ENCODE measurements at regions not wholly inside any gene's neighbourhood (a gene's known extent, or its start where the extent isn't known, plus 50 kb on each side); places are given as distances from the start of the nearest gene placed in this dataset.
"Not testable (repeated sequence)": the region's sequence is repeated elsewhere in the genome, so short reads cannot be mapped to it uniquely, and the experiment has no call there.

DNA sequence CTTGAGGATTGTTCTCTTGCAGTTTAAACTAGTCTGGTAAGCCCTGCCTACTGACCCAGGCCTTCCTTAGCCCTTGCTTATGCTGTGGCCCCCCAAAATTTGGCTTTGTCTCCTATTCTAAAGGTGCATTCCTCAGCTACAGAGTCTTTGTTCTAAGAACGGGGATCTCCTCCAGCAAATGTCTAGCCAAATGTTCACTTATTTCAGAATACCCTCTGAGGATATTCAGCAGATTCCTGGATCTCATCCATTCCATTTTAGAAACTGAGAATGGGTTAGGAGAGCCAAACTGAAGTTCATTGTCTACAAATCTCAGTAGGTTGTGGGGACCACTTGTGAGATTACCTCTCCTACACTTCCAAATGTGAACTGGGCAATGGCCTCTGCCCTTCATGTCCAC lies 164.2 kb upstream of the ARG1 start:
- no peaks in the 10 kb centered on the region for H3K27me3 ChIP-seq
- no peaks in the 10 kb centered on the region for H3K9me3 ChIP-seq
- DNase-seq: no peak
- no peak overlapping the region for H3K4me3 ChIP-seq
- H3K36me3 ChIP-seq: no peaks in the 10 kb centered on the region

DNA sequence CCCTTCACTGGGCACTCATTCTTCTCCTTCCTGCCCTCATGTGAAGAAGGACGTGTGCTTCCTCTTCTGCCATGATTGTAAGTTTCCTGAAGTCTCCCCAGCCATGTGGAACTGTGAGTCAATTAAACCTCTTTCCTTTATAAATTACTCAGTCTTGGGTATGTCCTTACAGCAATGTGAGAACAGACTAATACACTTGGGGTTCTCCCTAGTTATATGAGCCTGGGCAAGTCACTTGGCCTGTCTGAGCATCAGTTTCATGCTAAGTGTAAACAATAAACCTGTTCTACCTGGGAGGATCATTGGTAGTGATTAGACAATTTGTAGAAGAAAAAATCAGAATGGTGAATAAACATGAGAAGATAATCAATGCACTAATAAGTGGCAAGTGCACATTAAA lies 162.2 kb upstream of the ARG1 start:
- Histone ChIP-seq H3K9me3 (no peaks in the 10 kb centered on the region), H3K27me3 (no peaks in the 10 kb centered on the region)

DNA sequence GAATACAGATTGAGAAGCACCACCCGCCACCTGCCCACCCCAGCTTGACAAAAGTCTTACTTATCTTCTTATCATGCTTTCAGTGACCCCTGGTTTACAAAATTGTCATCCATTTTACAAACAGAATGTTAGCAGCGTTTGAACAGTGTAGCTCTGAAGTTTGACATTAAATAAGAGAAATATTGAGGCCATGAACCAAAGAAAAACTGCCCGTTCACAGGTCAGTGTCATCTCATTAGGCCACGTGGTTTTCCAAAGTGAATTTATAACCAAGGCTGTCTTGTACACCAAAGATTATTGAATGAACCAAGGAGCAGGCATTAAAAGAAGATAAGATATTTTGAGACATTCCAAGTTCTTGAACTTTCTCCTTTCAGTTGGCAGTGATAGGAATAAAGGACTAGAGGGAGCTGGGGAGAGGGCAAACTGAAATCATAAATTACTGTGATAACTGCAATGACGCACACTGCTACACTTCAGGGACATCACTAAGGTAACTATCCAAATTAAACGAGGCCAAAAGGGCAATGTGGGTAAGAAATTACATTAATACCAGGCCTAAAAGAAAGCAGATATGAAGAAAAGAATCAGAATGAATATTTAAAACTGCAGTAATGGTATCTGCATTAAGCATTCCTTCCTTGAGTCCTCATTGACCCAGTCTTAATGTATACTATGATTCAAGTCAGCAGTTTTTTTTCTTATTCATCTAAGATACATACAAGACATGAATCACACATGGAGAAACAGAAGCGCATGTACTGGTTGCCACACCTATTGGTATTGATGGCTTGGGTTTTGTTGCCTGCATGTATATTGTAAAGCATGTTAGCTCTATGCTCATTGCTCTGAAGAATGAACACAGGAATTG lies 159.8 kb upstream of the ARG1 start:
- Histone ChIP-seq H3K9me3 (no peaks in the 10 kb centered on the region), H3K27me3 (no peaks in the 10 kb centered on the region), H3K4me3 (no peak overlapping the region), H3K36me3 (no peaks in the 10 kb centered on the region)
- no peak for DNase-seq

More for the DNA sequence above, 162.2 kb upstream of the ARG1 start:
- DNase-seq: no peak
- Histone ChIP-seq H3K4me3 (no peak overlapping the region), H3K36me3 (no peaks in the 10 kb centered on the region)

DNA sequence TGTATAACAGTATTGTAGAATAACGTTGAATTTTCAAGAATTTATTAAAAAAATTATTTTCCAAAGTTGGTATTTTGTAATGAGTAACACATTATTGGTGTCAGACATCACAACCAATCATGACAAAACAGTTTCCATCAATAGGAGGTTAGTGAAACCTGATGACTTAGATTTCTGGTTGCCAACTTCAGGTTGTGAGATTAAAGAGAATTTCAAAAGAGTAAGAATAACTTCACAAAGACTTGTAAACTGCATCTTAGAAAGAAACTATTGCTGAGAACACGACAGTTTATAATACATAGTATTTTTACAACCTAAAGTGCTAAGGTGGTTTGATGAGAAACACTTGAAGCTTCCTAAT lies 159.2 kb upstream of the ARG1 start:
- H3K36me3 ChIP-seq: no peaks in the 10 kb centered on the region
- no peak overlapping the region for H3K4me3 ChIP-seq
- H3K27me3 ChIP-seq: no peaks in the 10 kb centered on the region
- DNase-seq: no peak
- no peaks in the 10 kb centered on the region for H3K9me3 ChIP-seq

DNA sequence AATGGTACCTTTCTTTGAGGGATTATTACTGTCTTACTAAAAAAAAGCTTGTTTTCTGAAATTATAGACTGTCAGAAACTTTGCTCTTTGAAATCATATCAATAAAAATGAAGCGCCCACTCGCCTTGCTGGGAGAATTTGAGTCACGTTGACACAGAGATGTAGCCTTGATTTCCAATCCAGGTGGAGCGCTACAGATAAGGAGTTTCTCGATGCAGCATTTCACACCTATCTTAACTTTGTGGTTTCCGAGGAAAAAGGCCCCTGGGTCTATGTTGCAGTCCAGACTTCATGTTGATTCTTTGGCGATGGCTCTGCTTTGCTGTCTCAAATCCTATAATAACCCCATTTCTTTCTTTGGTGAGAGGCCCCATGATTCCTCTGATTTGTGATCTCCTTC lies 158.1 kb upstream of the ARG1 start:
- Histone ChIP-seq H3K27me3 (no peaks in the 10 kb centered on the region), H3K4me3 (no peak overlapping the region), H3K36me3 (no peaks in the 10 kb centered on the region), H3K9me3 (no peaks in the 10 kb centered on the region)
- no peak for DNase-seq

DNA sequence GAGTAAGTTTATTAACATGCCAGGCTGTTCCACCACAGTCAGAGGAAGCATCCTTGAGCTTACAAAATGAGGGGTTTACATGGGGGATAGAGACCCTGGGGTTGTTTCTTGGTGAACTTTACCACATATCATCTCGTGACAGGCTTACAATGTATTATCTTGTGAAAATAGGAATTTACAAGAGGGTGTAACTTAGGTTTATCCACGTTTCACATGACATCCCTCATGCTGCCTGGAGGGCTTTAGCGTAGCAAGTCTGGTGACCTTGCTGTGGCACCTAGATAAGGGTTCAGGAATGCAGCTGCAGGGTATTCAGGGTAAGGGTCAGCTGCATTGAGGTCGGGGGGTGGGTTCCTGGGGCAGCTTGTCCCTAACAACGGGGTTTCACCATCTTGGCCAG lies 154.6 kb upstream of the ARG1 start:
- no peak overlapping the region for H3K4me3 ChIP-seq
- H3K9me3 ChIP-seq: no peaks in the 10 kb centered on the region
- H3K27me3 ChIP-seq: no peaks in the 10 kb centered on the region
- DNase-seq: no peak
- no peaks in the 10 kb centered on the region for H3K36me3 ChIP-seq

DNA sequence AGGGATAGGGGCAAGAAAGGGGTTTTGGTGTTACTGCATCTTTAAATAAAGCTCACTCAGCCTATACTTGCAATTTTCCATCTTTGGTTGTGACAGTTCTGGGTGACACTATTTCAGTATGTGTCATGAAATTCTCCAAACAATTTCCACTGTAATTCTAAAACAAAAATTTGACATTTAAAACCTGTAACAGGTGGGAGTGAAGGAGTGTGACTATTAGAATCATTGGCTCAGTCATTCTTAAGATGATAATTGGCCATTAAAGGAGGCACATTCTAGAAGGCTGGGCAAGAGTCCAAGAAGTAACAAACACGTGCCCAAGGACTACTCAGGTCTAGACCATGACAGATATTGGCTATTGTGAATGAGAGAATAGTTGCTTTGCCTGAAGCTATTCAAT lies 153.3 kb upstream of the ARG1 start:
- H3K27me3 ChIP-seq: no peaks in the 10 kb centered on the region
- no peaks in the 10 kb centered on the region for H3K36me3 ChIP-seq
- no peak for DNase-seq
- H3K9me3 ChIP-seq: no peaks in the 10 kb centered on the region
- no peak overlapping the region for H3K4me3 ChIP-seq

DNA sequence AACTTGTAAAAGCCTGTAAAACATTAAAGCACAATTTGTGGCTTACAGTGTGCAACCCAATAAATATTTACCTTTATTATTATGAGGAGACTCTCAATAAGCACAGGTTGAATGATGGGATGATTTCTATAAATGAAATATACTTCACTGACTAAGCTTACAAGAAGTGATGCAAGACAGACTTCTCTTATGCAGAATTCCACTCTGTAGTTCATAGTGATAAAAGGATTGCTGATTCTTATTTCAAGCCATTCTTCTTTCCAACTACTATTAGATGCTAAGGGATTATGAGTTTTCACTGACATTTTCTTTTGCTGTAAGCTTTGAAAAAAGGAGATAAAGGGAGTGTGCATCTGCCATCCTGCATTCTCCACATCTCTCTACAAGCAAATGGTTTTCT lies 149.0 kb upstream of the ARG1 start:
- DNase-seq: no peak
- no peak overlapping the region for H3K4me3 ChIP-seq
- H3K27me3 ChIP-seq: no peaks in the 10 kb centered on the region
- H3K36me3 ChIP-seq: no peaks in the 10 kb centered on the region
- peaks cover 1% of the 10 kb centered on the region; the same call in 1 of the 2 replicates for H3K9me3 ChIP-seq

DNA sequence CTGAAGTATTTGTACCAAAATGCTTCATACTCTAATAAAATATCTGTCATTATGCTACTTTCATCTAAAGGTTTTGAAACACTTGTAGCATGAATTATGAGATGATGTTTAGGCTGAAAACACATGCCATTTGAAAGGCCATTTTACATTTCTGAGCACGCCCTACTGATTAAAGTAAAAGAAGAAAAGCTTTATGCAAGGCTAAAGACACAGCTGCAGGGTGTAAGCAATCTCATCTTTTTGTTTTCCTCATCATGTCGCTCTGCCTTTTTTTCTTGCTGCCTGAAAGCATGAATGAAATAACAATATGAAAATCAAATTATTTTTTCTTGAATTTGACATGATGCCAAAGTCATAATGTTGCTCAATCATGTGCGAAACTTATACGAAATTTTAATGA lies 148.6 kb upstream of the ARG1 start:
- DNase-seq: no peak
- no peaks in the 10 kb centered on the region for H3K27me3 ChIP-seq
- H3K36me3 ChIP-seq: no peaks in the 10 kb centered on the region
- peaks cover 2% of the 10 kb centered on the region; the same call in 1 of the 2 replicates for H3K9me3 ChIP-seq
- no peak overlapping the region for H3K4me3 ChIP-seq

DNA sequence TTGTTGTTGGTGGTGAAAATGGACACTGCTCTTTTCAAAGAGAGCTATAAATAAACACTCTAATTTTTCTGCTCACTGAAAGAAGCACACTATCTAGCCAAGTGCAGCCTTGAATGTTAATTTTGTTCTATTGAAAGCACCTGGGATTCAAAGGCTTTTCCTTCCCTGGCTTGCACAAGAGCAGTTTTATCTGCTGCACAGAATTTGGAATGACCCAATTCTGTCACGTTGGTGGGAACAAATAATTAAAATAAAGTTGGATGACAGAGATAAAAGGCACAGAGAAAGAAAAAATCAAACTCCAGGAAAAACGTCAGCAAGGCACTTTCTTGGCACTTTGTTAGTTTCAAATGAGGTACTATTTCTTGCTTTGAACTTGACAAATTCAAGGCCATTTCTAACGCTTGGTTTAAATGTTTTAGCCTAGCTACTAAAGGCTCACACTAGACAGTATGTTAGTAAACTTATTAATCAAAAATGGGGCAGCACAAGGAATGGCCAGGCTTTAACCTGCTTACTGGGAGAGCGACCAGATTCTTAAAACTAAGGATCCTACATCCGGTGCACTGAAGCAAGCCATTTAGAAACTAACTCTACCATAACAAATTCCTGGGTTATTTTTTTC lies 145.5 kb upstream of the ARG1 start:
- Histone ChIP-seq H3K9me3 (peaks cover 2% of the 10 kb centered on the region; the same call in 1 of the 2 replicates), H3K27me3 (no peaks in the 10 kb centered on the region), H3K4me3 (no peak overlapping the region), H3K36me3 (no peaks in the 10 kb centered on the region)
- no peak for DNase-seq

DNA sequence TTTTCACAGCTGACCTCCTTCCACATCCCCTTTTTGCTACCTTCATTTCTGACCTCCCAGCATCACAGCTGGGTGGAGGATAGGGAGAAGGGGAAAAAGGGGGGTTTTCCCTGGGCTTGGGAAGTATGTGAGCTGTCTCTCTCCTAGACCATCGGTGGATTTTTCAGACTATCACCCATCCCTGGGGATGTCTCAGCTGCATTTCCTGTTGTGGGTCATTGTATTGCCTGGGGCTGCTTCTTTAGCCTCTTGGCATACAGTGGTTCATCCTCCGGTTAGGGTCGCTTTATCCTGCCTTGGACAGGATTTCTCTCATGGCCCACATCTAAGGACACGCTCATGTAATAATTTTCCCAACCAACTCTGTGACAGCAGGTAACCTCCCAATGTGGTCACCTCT lies 142.5 kb upstream of the ARG1 start:
- peaks cover 5% of the 10 kb centered on the region; the same call in 1 of the 2 replicates for H3K9me3 ChIP-seq
- no peaks in the 10 kb centered on the region for H3K27me3 ChIP-seq
- H3K4me3 ChIP-seq: no peak overlapping the region
- DNase-seq: no peak
- H3K36me3 ChIP-seq: no peaks in the 10 kb centered on the region

DNA sequence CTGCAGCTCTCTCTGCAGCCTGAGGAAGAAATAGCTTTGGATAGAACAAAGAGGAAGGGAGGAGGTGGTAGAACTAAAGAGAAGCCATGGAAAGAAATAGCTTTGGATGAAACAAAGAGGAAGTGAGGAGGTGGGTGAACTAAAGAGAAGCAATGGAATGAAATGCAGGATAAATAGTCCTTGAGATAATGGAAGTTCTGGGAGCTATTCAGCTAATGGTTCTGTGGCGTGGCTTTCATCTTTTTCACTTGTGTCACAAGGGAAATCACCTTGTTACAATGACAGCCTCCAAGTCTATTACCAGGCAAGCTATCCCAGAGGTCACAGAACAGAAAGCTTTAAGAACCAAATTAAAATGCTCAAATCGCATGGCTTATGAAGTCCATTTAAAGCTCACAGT lies 141.3 kb upstream of the ARG1 start:
- H3K36me3 ChIP-seq: no peaks in the 10 kb centered on the region
- no peak overlapping the region for H3K4me3 ChIP-seq
- no peaks in the 10 kb centered on the region for H3K27me3 ChIP-seq
- DNase-seq: no peak
- peaks cover 5% of the 10 kb centered on the region; the same call in 1 of the 2 replicates for H3K9me3 ChIP-seq

DNA sequence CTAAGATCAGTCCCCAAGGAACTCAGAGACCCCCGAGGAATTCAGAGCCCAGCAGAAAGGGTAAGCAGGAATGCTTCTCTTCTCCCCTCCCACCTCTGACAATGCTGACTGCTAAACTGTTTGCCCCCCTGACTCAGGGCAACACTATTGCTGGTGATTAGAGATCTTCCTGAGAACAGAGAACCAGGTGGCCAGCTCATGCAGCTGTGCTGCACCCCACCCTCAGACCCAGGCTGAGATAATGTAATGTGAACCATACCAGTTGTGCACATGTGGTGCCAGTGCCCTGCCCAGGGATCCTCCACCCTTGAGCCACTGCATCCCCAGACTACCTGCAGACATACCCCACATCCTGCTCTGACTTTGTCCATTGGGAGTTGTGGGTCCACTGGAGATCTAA lies 139.1 kb upstream of the ARG1 start:
- no peaks in the 10 kb centered on the region for H3K27me3 ChIP-seq

DNA sequence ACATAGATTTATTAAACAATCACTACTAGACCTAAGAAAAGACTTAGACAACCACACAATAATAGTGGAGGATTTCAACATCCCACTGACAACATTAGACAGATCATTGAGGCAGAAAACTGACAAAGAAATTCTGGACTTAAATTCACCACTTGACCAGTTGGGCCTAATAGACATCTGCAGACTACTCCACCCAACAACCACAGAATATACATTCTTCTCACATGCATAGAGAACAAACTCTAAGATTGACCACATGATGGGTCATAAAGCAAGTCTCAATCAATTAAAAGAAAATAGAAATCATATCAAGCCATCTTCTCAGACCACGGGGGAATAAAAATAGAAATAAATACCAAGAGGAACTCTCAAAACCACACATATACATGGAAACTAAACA lies 136.7 kb upstream of the ARG1 start:
- H3K4me3 ChIP-seq: no peak overlapping the region
- H3K27me3 ChIP-seq: no peaks in the 10 kb centered on the region
- 0 out of 2 replicates have a peak, but pooled peaks cover 4% of the 10 kb centered on the region for H3K9me3 ChIP-seq
- DNase-seq: no peak
- H3K36me3 ChIP-seq: no peaks in the 10 kb centered on the region

More for the DNA sequence above, 139.1 kb upstream of the ARG1 start:
- DNase-seq: no peak
- H3K36me3 ChIP-seq: no peaks in the 10 kb centered on the region
- H3K9me3 ChIP-seq: peaks cover 5% of the 10 kb centered on the region; the same call in 1 of the 2 replicates
- no peak overlapping the region for H3K4me3 ChIP-seq

DNA sequence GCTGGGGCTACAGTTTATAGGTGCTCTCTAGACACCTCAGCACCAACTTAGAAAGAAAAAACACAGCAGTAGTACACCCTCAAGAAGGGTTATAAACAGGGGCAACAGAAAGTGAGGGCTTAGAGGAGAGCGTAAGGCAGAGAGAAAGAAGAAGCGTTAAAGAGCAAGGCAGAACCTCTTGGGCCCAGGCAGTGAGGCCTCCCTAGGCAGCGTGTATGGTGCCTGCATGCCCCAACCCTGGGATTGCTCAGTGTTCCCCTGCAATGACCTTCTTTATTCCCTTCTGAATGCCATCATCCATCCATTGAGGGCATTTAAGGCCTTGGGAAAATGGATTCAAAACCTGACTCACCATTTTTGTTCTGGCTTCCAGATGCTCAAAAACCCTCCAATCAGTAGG lies 130.0 kb upstream of the ARG1 start:
- Histone ChIP-seq H3K4me3 (no peak overlapping the region), H3K9me3 (no peaks in the 10 kb centered on the region), H3K27me3 (no peaks in the 10 kb centered on the region), H3K36me3 (no peaks in the 10 kb centered on the region)
- no peak for DNase-seq

DNA sequence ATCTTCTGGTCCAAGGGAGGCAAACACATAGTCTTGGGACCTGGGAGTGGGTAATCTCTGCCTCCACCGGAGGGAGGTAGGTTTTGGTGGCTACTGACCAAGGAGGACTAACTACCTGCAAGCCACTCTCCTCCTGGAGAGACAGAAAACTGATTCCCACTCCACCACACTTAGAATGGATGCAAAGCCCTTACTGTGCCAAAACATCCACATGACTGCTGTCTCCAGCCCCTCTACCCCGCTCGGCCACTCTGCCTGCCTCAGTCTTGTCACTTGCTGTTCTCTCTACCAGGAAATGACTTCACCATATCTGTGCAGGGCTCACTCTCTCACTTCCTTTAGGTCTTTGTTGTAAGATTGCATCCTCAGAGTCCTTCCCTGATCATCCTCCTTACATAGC lies 129.5 kb upstream of the ARG1 start:
- H3K36me3 ChIP-seq: no peaks in the 10 kb centered on the region
- no peaks in the 10 kb centered on the region for H3K9me3 ChIP-seq
- H3K4me3 ChIP-seq: no peak overlapping the region
- DNase-seq: no peak
- H3K27me3 ChIP-seq: no peaks in the 10 kb centered on the region

DNA sequence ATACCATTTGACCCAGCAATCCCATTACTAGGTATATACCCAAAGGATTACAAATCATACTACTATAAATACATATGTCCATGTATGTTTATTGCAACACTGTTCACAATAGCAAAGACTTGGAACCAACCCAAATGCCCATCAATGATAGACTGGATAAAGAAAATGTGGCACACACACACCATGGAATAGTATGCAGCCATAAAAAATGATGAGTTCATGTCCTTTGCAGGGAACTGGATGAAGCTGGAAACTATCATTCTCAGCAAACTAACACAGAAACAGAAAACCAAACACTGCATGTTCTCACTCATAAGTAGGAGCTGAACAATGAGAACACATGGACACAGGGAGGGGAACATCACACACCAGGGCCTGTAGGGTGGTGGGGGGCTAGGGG lies 127.7 kb upstream of the ARG1 start:
- not testable (repeated sequence) for DNase-seq, H3K9me3 ChIP-seq, H3K27me3 ChIP-seq, H3K36me3 ChIP-seq, H3K4me3 ChIP-seq

DNA sequence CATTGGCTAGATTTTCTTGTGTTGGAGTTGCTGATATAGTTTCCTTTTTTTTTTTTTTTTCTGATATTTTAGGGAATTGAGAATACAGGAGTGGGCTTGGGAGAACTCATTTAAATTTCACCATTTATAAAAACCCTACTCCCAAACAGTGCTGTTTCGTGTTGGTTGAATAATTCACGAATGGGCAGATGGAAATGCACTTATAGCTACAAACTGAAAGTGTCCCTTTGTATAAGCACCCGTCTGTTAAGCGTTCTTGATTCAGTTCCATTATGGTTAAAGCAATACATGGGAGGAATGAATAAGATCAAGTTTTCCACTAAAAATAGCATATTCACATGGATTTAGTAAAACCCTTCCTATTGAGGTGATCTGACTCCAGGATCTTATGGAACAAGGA lies 122.2 kb upstream of the ARG1 start:
- no peak overlapping the region for H3K4me3 ChIP-seq
- no peaks in the 10 kb centered on the region for H3K9me3 ChIP-seq
- no peaks in the 10 kb centered on the region for H3K36me3 ChIP-seq
- no peak for DNase-seq
- no peaks in the 10 kb centered on the region for H3K27me3 ChIP-seq

All from MG63 (cell line).